Skin epidermis (tissue), 12 donors: ENCODE measurements at regions not wholly inside any gene's neighbourhood (a gene's known extent, or its start where the extent isn't known, plus 50 kb on each side); places are given as distances from the start of the nearest gene placed in this dataset.
"Not testable (repeated sequence)": the region's sequence is repeated elsewhere in the genome, so short reads cannot be mapped to it uniquely, and the experiment has no call there.

Source experiments
- H3K27ac ChIP-seq, 21 experiments: fragments of 200-600 bp; sonication (generic) in 11 of 21; one replicate each; pipeline ENCODE4 v1.5.0; 2020; ENCODE audit warnings: mild to moderate bottlenecking in 3 of 21, inconsistent platforms in 2 of 21, moderate library complexity in 2 of 21
- H3K4me3 ChIP-seq, 7 experiments: fragments of 200-600 bp; sonication (generic) in 2 of 7; one replicate each; pipeline ENCODE4 v1.5.0; 2020; ENCODE audit warnings: inconsistent platforms in 2 of 7, mild to moderate bottlenecking in 2 of 7, moderate library complexity in 1 of 7

GRCh38 chr17:37859451-37859850, 64.8 kb upstream of the TBC1D3K start:
- H3K4me3 ChIP-seq, result no peak overlapping the region
- H3K27ac ChIP-seq, result no peak overlapping the region

- H3K4me3 ChIP-seq, H3K27ac ChIP-seq: not testable (repeated sequence)
These were observed 65.8 kb upstream of the TBC1D3K start for GRCh38 chr17:37858391-37858790.

GRCh38 chr17:37856245-37856644, 68.0 kb upstream of the TBC1D3K start:
- Histone ChIP-seq H3K4me3 (no peak overlapping the region), H3K27ac (no peak overlapping the region)

- H3K27ac ChIP-seq, result no peak overlapping the region
These were observed 74.6 kb upstream of the TBC1D3K start for GRCh38 chr17:37849617-37849972.

DNA sequence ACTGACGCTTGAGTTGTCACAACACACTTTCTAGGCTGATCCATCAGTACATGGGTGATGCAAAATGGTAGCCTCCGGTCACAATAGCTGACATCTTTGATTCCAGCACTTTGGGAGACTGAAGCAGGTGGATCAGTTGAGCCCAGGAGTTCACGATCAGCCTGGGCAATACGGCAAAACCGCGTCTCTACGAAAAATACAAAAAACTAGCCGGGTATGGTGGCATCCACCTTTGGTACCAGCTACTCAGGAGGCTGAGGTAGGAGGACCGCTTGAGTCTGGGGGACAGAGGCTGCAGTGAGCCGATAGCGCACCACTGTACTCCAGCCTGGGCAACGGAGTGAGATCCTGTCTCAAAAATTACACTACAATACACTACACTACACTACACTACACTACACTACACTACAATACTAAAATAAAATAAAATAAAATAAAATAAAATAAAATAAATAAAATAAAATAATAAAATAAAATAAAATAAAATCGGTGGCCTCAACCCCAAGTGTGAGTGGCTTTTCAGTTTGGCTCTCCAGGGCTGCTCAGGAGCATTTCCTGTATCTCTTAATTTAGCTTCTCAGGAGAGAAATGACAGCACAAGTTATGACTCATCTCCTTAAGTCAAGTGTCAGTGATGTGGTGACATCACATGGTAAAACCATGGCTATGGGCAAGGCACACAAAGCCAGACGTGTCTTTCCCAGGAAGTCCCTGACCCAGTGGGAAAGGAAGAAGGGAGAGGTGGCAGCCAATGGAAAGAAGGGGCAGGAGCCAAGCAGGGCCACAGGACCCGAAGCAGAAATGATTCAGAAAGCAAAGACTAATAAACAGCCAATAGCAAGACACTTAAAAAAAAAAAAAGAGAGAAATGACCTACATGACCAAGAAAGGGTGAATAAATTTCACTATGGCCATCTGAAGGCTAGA, 75.3 kb upstream of the TBC1D3K start:
- H3K4me3 ChIP-seq, result no peak overlapping the region
- no peak overlapping the region for H3K27ac ChIP-seq

More at GRCh38 chr17:37849617-37849972, 74.6 kb upstream of the TBC1D3K start:
- H3K4me3 ChIP-seq, result no peak overlapping the region

GRCh38 chr17:37847811-37848331, 76.3 kb upstream of the TBC1D3K start:
- Histone ChIP-seq H3K4me3 (no peak overlapping the region), H3K27ac (no peak overlapping the region)

DNA sequence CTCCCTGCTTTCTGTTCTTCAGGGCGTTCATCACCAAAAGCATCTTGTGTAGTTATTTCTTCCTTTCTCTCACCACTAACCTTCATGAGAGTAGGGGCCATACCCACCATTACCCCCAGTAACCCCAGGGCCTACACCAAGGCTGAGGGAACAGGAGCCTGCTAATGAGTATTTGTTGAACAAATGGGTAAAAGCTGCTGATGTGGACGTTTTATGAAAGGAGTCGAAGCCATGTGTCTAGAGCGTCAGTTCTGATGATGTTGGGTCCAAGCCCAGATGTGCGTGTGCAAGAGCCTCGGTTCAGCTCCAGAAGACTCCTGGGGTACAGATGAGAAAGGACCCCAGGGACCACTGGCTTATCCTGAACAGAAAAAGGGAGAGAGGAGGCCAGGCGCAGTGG, 77.1 kb upstream of the TBC1D3K start:
- Histone ChIP-seq H3K27ac (no peak overlapping the region), H3K4me3 (no peak overlapping the region)

GRCh38 chr17:37844977-37845293, 79.3 kb upstream of the TBC1D3K start:
- no peak overlapping the region for H3K4me3 ChIP-seq

GRCh38 chr17:37844158-37844976, 79.8 kb upstream of the TBC1D3K start:
- H3K4me3 ChIP-seq, result peak overlapping the region in 2 of 7 experiments; percentile 5 to 8
- H3K27ac ChIP-seq, result peak overlapping the region in 6 of 21 experiments; percentile 8 to 49 (median 31)

More at GRCh38 chr17:37844977-37845293, 79.3 kb upstream of the TBC1D3K start:
- no peak overlapping the region for H3K27ac ChIP-seq

GRCh38 chr17:37842401-37842800, 81.8 kb upstream of the TBC1D3K start:
- H3K27ac ChIP-seq, result no peak overlapping the region
- H3K4me3 ChIP-seq, result no peak overlapping the region

GRCh38 chr17:37841232-37841631, 83.0 kb upstream of the TBC1D3K start:
- H3K27ac ChIP-seq, result no peak overlapping the region
- H3K4me3 ChIP-seq, result no peak overlapping the region

- Histone ChIP-seq H3K4me3 (no peak overlapping the region), H3K27ac (no peak overlapping the region)
These were observed 83.6 kb upstream of the TBC1D3K start for GRCh38 chr17:37840576-37840975.

DNA sequence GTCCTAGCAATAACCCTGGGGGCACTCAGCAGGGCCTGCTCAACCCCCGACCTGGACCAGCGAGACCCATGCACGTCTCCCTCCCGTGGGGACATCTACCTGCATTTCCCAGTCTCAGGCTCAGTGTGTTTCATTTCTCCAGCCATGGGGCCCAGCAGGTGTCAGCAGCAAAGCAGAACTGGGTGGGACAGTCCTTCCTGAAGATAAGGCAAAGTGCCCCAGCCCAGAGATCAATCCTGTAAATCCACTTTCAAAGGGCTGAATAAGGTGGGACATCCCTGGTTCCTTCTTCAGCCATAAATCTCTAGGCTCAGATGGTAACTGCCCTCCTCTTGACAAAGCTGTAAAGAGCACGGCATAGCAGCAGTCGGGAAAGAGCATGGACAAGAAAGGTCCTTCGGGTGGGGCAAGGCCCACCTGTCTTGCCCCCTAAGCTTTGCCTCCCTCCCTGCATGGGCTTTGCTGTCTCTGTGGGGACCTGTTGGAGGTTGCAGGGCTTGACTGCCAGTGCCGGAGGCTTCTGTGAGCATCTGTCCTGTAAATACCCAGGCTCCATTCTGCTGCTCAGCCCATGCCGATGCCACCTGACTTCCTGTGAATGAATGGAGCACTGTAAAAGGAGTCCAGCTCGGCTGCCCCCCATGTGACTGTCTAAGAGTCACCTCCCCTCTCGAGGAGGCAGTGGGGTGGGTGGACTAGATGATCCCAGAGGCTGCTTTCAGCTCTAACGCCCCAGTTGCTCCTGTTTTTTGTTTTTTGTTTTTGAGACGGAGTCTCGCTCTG, 84.8 kb upstream of the TBC1D3K start:
- H3K27ac ChIP-seq, result no peak overlapping the region
- H3K4me3 ChIP-seq, result no peak overlapping the region

GRCh38 chr17:37838276-37838675, 85.9 kb upstream of the TBC1D3K start:
- H3K27ac ChIP-seq, result no peak overlapping the region
- H3K4me3 ChIP-seq, result no peak overlapping the region

- Histone ChIP-seq H3K27ac (no peak overlapping the region), H3K4me3 (no peak overlapping the region)
These were observed 87.6 kb upstream of the TBC1D3K start for GRCh38 chr17:37836593-37836992.

DNA sequence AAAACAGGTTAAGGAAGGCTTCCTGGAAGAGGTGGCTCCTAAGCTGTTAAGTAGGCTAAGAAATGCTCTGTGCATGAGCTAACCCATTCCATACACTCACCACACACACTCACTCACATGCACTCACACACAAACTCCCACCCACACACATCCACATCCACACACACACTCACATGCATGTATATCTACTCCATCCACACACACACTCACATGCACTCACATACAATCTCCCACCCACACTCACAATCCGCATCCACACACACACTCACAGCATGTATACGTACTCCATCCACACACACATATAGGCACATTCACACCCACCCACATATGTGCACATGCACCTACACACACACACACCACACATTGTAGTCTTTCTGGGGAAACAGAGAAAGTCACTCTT, 89.3 kb upstream of the HNF1B start:
- Histone ChIP-seq H3K4me3 (no peak overlapping the region), H3K27ac (no peak overlapping the region)

- H3K27ac ChIP-seq, result no peak overlapping the region
- no peak overlapping the region for H3K4me3 ChIP-seq
These were observed 88.5 kb upstream of the HNF1B start for GRCh38 chr17:37833237-37833859.

- Histone ChIP-seq H3K4me3 (no peak overlapping the region), H3K27ac (no peak overlapping the region)
These were observed 87.1 kb upstream of the HNF1B start for GRCh38 chr17:37831986-37832385.

GRCh38 chr17:37831492-37831891, 86.6 kb upstream of the HNF1B start:
- Histone ChIP-seq H3K27ac (no peak overlapping the region), H3K4me3 (no peak overlapping the region)
